H9 (cell line): ENCODE measurements at regions not wholly inside any gene's neighbourhood (a gene's known extent, or its start where the extent isn't known, plus 50 kb on each side); places are given as distances from the start of the nearest gene placed in this dataset.
"Not testable (repeated sequence)": the region's sequence is repeated elsewhere in the genome, so short reads cannot be mapped to it uniquely, and the experiment has no call there.

Experiments used
- DNase-seq: peaks from one replicate; pipeline ENCODE4 v3.0.0-alpha.2; 2017
- H2AFZ ChIP-seq: one replicate; pipeline ENCODE4 v1.6.1; 2013; ENCODE audit warnings: mild to moderate bottlenecking, low read length, control low read depth, moderate library complexity
- H2AK5ac ChIP-seq: 2 replicates; pipeline ENCODE4 v1.6.1; 2013; ENCODE audit warnings: low read length, control low read depth, mixed read lengths; ENCODE audit not compliant: insufficient read length
- H2BK120ac ChIP-seq: one replicate; pipeline ENCODE4 v1.6.1; 2013; ENCODE audit warnings: low read depth, mild to moderate bottlenecking, low read length, control low read depth, inconsistent platforms; ENCODE audit not compliant: poor library complexity, severe bottlenecking
- H2BK12ac ChIP-seq: 2 replicates; pipeline ENCODE4 v1.6.1; 2013; ENCODE audit warnings: low read length, control low read depth, mixed read lengths, low read depth; ENCODE audit not compliant: insufficient read length
- H2BK15ac ChIP-seq: 2 replicates; pipeline ENCODE4 v1.6.1; 2013; ENCODE audit warnings: low read depth, low read length, control low read depth
- H2BK20ac ChIP-seq: one replicate; pipeline ENCODE4 v1.6.1; 2013; ENCODE audit warnings: low read depth, mild to moderate bottlenecking, low read length, control low read depth, inconsistent platforms; ENCODE audit not compliant: poor library complexity, severe bottlenecking
- H2BK5ac ChIP-seq: 2 replicates; pipeline ENCODE4 v1.6.1; 2013; ENCODE audit warnings: low read length, control low read depth, mixed read lengths; ENCODE audit not compliant: insufficient read length
- H3K14ac ChIP-seq: 2 replicates; pipeline ENCODE4 v1.6.1; 2013; ENCODE audit warnings: low read length, control low read depth; ENCODE audit not compliant: insufficient read depth
- H3K18ac ChIP-seq: 2 replicates; pipeline ENCODE4 v1.6.1; 2013; ENCODE audit warnings: low read depth, mild to moderate bottlenecking, mixed read lengths, low read length, control low read depth; ENCODE audit not compliant: insufficient read length
- H3K23ac ChIP-seq: 2 replicates; pipeline ENCODE4 v1.6.1; 2013; ENCODE audit warnings: low read length, control low read depth, mixed read lengths, low read depth; ENCODE audit not compliant: insufficient read length
- H3K23me2 ChIP-seq: 2 replicates; pipeline ENCODE4 v1.6.1; 2013; ENCODE audit warnings: low read depth, mild to moderate bottlenecking, mixed read lengths, low read length, control low read depth; ENCODE audit not compliant: insufficient read length, poor library complexity, severe bottlenecking
- H3K27ac ChIP-seq: 2 replicates; pipeline ENCODE4 v1.5.1; 2013; ENCODE audit warnings: low read length, control low read depth, mixed read lengths, low read depth; ENCODE audit not compliant: insufficient read length
- H3K27me3 ChIP-seq: 2 replicates; pipeline ENCODE4 v1.6.1; 2013; ENCODE audit warnings: low read length, control low read depth, inconsistent platforms; ENCODE audit not compliant: insufficient read depth
- H3K4ac ChIP-seq: 2 replicates; pipeline ENCODE4 v1.6.1; 2013; ENCODE audit warnings: low read depth, mild to moderate bottlenecking, control low read depth, inconsistent platforms, low read length, moderate library complexity
- H3K4me1 ChIP-seq: 2 replicates; pipeline ENCODE4 v1.6.1; 2013; ENCODE audit warnings: low read length, control low read depth, inconsistent platforms; ENCODE audit not compliant: insufficient read depth
- H3K4me2 ChIP-seq: 2 replicates; pipeline ENCODE4 v1.6.1; 2013; ENCODE audit warnings: low read length, control low read depth, mixed read lengths; ENCODE audit not compliant: insufficient read length, insufficient read depth
- H3K56ac ChIP-seq: 2 replicates; pipeline ENCODE4 v1.6.1; 2013; ENCODE audit warnings: low read depth, mild to moderate bottlenecking, mixed read lengths, low read length, control low read depth; ENCODE audit not compliant: insufficient read length
- H3K79me1 ChIP-seq: 2 replicates; pipeline ENCODE4 v1.6.1; 2013; ENCODE audit warnings: low read depth, mild to moderate bottlenecking, moderate library complexity, low read length, control low read depth, inconsistent platforms; ENCODE audit not compliant: insufficient read depth, poor library complexity, severe bottlenecking
- H3K79me2 ChIP-seq: 2 replicates; pipeline ENCODE4 v1.6.1; 2013; ENCODE audit warnings: low read length, control low read depth, inconsistent platforms; ENCODE audit not compliant: insufficient read depth
- H3K9ac ChIP-seq: 2 replicates; pipeline ENCODE4 v1.6.1; 2013; ENCODE audit warnings: low read length, control low read depth, mixed read lengths; ENCODE audit not compliant: insufficient read length; ENCODE audit errors: extremely low read depth
- H3K9me3 ChIP-seq: one replicate; pipeline ENCODE4 v1.6.1; 2013; ENCODE audit warnings: low read depth, low read length, inconsistent platforms; ENCODE audit not compliant: control insufficient read depth
- H3T11ph ChIP-seq: one replicate; pipeline ENCODE4 v1.6.1; 2013; ENCODE audit warnings: mild to moderate bottlenecking, low read length, control low read depth, inconsistent platforms
- H4K20me1 ChIP-seq: one replicate; pipeline ENCODE4 v1.6.1; 2013; ENCODE audit not compliant: control insufficient read depth, insufficient read length, insufficient read depth
- H4K5ac ChIP-seq: 2 replicates; pipeline ENCODE4 v1.6.1; 2013; ENCODE audit warnings: low read depth, mild to moderate bottlenecking, mixed read lengths, low read length, control low read depth; ENCODE audit not compliant: insufficient read length
- H4K8ac ChIP-seq: replicated peaks from 2 replicates; pipeline ENCODE4 v1.6.1; 2013; ENCODE audit warnings: low read length, control low read depth, mixed read lengths, low read depth; ENCODE audit not compliant: insufficient read length
- H4K91ac ChIP-seq: 2 replicates; pipeline ENCODE4 v1.6.1; 2013; ENCODE audit warnings: low read depth, mild to moderate bottlenecking, moderate library complexity, mixed read lengths, low read length, control low read depth; ENCODE audit not compliant: insufficient read length
- H3K27ac Mint-ChIP-seq, 3 experiments: 2 replicates in 2 of 3; 3 replicates in 1 of 3; pipeline ENCODE4 v1.8.0; 2020 to 2021; ENCODE audit warnings: mixed read lengths in 3 of 3, mild to moderate bottlenecking in 1 of 3, moderate library complexity in 1 of 3
- H3K27me3 Mint-ChIP-seq: 2 replicates; pipeline ENCODE4 v1.8.0; 2021; ENCODE audit warnings: low read depth, mild to moderate bottlenecking, moderate library complexity, mixed read lengths
- H3K36me3 Mint-ChIP-seq, 3 experiments: 2 replicates in 2 of 3; 3 replicates in 1 of 3; pipeline ENCODE4 v1.8.0; 2020 to 2021; ENCODE audit warnings: low read depth in 3 of 3, mixed read lengths in 3 of 3; ENCODE audit not compliant: insufficient read depth in 1 of 3
- H3K4me1 Mint-ChIP-seq, 2 experiments: 2 replicates each; pipeline ENCODE4 v1.8.0; 2020; ENCODE audit warnings: mixed read lengths in 2 of 2
- H3K4me3 Mint-ChIP-seq, 2 experiments: 2 replicates in 1 of 2; 3 replicates in 1 of 2; pipeline ENCODE4 v1.8.0; 2020 to 2021; ENCODE audit warnings: mild to moderate bottlenecking in 2 of 2, mixed read lengths in 2 of 2, moderate library complexity in 1 of 2
- H3K9me3 Mint-ChIP-seq, 2 experiments: 2 replicates in 1 of 2; 3 replicates in 1 of 2; pipeline ENCODE4 v1.8.0; 2020; ENCODE audit warnings: mild to moderate bottlenecking in 2 of 2, mixed read lengths in 2 of 2, moderate library complexity in 1 of 2
- CTCF ChIP-seq: fragments of 200-600 bp; sonication (generic); conservative IDR thresholded peaks from 3 replicates; pipeline ENCODE4 v1.8.0; 2021; ENCODE audit warnings: antibody characterized with exemption, mild to moderate bottlenecking
- WGBS: extraction: QIAGEN DNeasy Blood & Tissue Kit; methylation state at CpG from one replicate; pipeline ENCODE4 v1.1.7; 2013; ENCODE audit warnings: missing lambda C conversion rate, low lambda C conversion rate, mixed read lengths; ENCODE audit not compliant: insufficient read length; ENCODE audit errors: extremely low coverage; 5-methylcytosine and 5-hydroxymethylcytosine counted together

- H3K23ac ChIP-seq: no peak overlapping the region
- no peak for TF ChIP-seq CTCF
- no peak overlapping the region for H2BK20ac ChIP-seq
- H2BK12ac ChIP-seq: no peak overlapping the region
- Mint-ChIP-seq H3K27me3 (no peaks in the 10 kb centered on the region), H3K4me3 (no peak overlapping the region), H3K36me3 (peaks cover 12 to 29% (median 17%) of the 10 kb centered on the region in 3 experiments), H3K9me3 (peaks cover 21 to 29% of the 10 kb centered on the region in 2 experiments), H3K4me1 (peaks cover 6 to 7% of the 10 kb centered on the region in 2 experiments), H3K27ac (no peak overlapping the region)
- H3K79me1 ChIP-seq: no peaks in the 10 kb centered on the region
- H2AFZ ChIP-seq: no peak overlapping the region
- no peak overlapping the region for H3T11ph ChIP-seq
- no peaks in the 10 kb centered on the region for H4K20me1 ChIP-seq
- no peak overlapping the region for H2BK120ac ChIP-seq
- no peak overlapping the region for H4K5ac ChIP-seq
- no peak overlapping the region for H3K9ac ChIP-seq
- no peaks in the 10 kb centered on the region for H3K27me3 ChIP-seq
- DNase-seq: no peak
- H4K8ac ChIP-seq: no peak overlapping the region
- no peak overlapping the region for H2AK5ac ChIP-seq
- no peak overlapping the region for H3K14ac ChIP-seq
- no peak overlapping the region for H3K56ac ChIP-seq
- H3K4ac ChIP-seq: no peak overlapping the region
- H3K79me2 ChIP-seq: no peaks in the 10 kb centered on the region
- no peak overlapping the region for H3K27ac ChIP-seq
- no peak overlapping the region for H3K18ac ChIP-seq
- peaks cover 15% of the 10 kb centered on the region for H3K9me3 ChIP-seq
- no peaks in the 10 kb centered on the region for H3K23me2 ChIP-seq
- H2BK5ac ChIP-seq: no peak overlapping the region
- no peak overlapping the region for H3K4me2 ChIP-seq
- no peak overlapping the region for H2BK15ac ChIP-seq
- no peaks in the 10 kb centered on the region for H3K4me1 ChIP-seq
- H4K91ac ChIP-seq: no peak overlapping the region
Observed at GRCh38 chr18:4528405-4528804, 73.3 kb upstream of the DLGAP1 start.

GRCh38 chr18:4527826-4528225 is 72.7 kb upstream of the DLGAP1 start:
- not testable (repeated sequence) for H3K23me2 ChIP-seq, H3K27ac ChIP-seq, H3K27ac Mint-ChIP-seq, H3K79me1 ChIP-seq, H3K9ac ChIP-seq, H2AK5ac ChIP-seq, H3K18ac ChIP-seq, H4K91ac ChIP-seq, H3K56ac ChIP-seq, H2BK120ac ChIP-seq, H3K14ac ChIP-seq, DNase-seq, H3T11ph ChIP-seq, H3K4me1 ChIP-seq, H3K4ac ChIP-seq, H3K27me3 Mint-ChIP-seq, H4K20me1 ChIP-seq, H3K79me2 ChIP-seq, H3K23ac ChIP-seq, H3K27me3 ChIP-seq, H2AFZ ChIP-seq, H2BK20ac ChIP-seq, H3K4me2 ChIP-seq, H3K4me1 Mint-ChIP-seq, H4K5ac ChIP-seq, H2BK5ac ChIP-seq, H2BK12ac ChIP-seq, H2BK15ac ChIP-seq, H4K8ac ChIP-seq, H3K4me3 Mint-ChIP-seq
- WGBS: no CpG with 5 or more reads among the region's 10 CpGs
- Mint-ChIP-seq H3K36me3 (peaks cover 8 to 23% (median 12%) of the 10 kb centered on the region in 3 experiments; a peak in 6 of 7 replicates), H3K9me3 (peaks cover 16 to 23% of the 10 kb centered on the region in 2 experiments)
- peaks cover 12% of the 10 kb centered on the region for H3K9me3 ChIP-seq
